ENCODE measurements at regions not wholly inside any gene's neighbourhood (a gene's known extent, or its start where the extent isn't known, plus 50 kb on each side); places are given as distances from the start of the nearest gene placed in this dataset.

- no peak for TF ChIP-seq CTCF (IDR thresholded peaks at IDR 0.05; ENCODE audit: poor library complexity)
- no peak for TF ChIP-seq EZH2phosphoT487 (IDR thresholded peaks at IDR 0.05; ENCODE audit: low read depth, severe bottlenecking, unreplicated experiment)
These were observed 1096.6 kb downstream of the PCDH17 start for GRCh38 chr13:58728126-58728525.

All from hepatocyte (in vitro differentiated cells).